ENCODE measurements at regions not wholly inside any gene's neighbourhood (a gene's known extent, or its start where the extent isn't known, plus 50 kb on each side); places are given as distances from the start of the nearest gene placed in this dataset.

DNA sequence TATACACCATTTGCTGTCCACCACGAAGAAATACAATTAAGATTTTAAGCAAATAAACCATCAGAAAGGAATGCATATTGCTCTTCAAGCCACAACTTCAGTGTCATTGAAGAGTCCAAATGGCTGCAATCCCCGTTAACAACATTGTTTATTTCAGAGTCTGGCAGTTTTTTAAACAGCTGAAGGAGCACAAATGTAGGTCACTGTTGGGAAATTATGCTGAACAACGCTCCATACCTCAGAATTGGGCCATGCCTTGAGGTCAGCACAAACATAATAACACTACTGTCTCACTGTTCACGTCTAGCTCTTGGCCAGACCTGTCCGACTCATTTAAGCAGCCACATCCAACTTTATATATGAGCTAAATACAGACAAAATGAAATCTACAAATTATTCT, 453.9 kb upstream of the GHITM start:
- Histone ChIP-seq H3K79me2 (ENCODE audit: low read length) (no peaks in the 10 kb centered on the region), H3K27ac (ENCODE audit: low read length) (no peak overlapping the region), H3K9me3 (ENCODE audit: low read length) (no peaks in the 10 kb centered on the region), H2AFZ (ENCODE audit: low read length) (no peak overlapping the region), H3K4me3 (ENCODE audit: low read length) (no peak overlapping the region), H3K36me3 (ENCODE audit: low read depth, low read length) (no peaks in the 10 kb centered on the region), H3K4me1 (ENCODE audit: insufficient read depth, low read length) (no peaks in the 10 kb centered on the region), H3K9ac (ENCODE audit: low read length) (no peak overlapping the region), H3K9me2 (replicated peaks; ENCODE audit: low read length) (no peaks in the 10 kb centered on the region), H3K4me2 (ENCODE audit: low read length) (no peak overlapping the region), H3K27me3 (ENCODE audit: low read length) (no peaks in the 10 kb centered on the region), H3F3A (ENCODE audit: low read length, unreplicated experiment) (no peaks in the 10 kb centered on the region), H4K20me1 (ENCODE audit: low read length) (no peaks in the 10 kb centered on the region)
- CTCF ChIA-PET = no interaction called here
- no peak for TF ChIP-seq EZH2phosphoT487 (IDR thresholded peaks at IDR 0.05; ENCODE audit: borderline replicate concordance, low read length)
- TF ChIP-seq CTCF (conservative IDR thresholded peaks at IDR 0.05; ENCODE audit: low read depth, low read length) = no peak
- TF ChIP-seq EZH2 (IDR thresholded peaks at IDR 0.05; ENCODE audit: low read length, unreplicated experiment) = no peak
- BruUV-seq (replicated peaks) = no TSS peak
- DNase-seq = no peak
- intact Hi-C loops (cut with micrococcal nuclease) = no loop called here
- no peak for ATAC-seq
- POLR2A ChIA-PET (ENCODE audit: unreplicated experiment) = no interaction called here

DNA sequence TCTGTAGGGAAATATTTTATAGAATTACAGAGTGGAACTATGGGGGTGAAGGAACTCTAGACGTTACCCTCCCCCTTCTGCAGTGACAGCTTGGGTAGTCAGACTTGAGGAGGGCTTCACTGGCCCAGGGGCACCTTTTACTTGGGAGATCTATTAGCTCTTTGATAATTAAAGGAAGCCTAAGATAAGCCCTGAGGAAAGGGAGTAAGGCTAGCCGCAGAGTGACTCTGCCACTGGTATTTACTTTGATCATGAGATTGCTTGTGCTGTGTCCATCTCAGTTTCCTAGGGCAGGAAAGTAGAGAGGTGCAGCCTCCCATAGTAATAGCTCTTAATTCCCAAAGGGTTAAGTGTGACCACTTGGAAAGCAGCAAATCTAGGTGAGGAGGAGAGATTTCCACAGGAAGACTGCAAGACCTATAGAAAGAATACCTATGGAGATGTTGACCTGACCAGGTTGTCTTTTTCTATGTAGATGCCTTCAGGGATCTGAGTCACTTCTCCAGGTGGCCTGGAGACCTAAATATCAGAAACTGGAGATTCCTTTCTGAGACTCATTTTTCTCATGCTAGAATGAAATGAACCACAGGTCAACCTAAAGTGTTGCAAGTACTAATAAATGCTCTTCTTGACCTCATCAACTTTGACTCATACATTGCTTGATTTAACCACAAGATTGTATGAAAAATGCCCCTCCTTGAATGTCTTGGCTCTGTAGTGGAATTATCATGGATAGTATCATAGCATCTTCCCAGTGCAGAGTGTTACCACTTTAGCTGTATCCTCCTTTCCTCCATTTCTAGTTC, 447.3 kb upstream of the GHITM start:
- Histone ChIP-seq H3F3A (ENCODE audit: low read length, unreplicated experiment) (no peaks in the 10 kb centered on the region), H3K4me3 (ENCODE audit: low read length) (no peak overlapping the region), H3K9ac (ENCODE audit: low read length) (no peak overlapping the region), H3K27me3 (ENCODE audit: low read length) (no peaks in the 10 kb centered on the region), H2AFZ (ENCODE audit: low read length) (no peak overlapping the region), H3K9me2 (replicated peaks; ENCODE audit: low read length) (no peaks in the 10 kb centered on the region), H3K79me2 (ENCODE audit: low read length) (no peaks in the 10 kb centered on the region), H3K4me2 (ENCODE audit: low read length) (no peak overlapping the region), H3K4me1 (ENCODE audit: insufficient read depth, low read length) (no peaks in the 10 kb centered on the region), H3K27ac (ENCODE audit: low read length) (no peak overlapping the region), H4K20me1 (ENCODE audit: low read length) (no peaks in the 10 kb centered on the region), H3K36me3 (ENCODE audit: low read depth, low read length) (no peaks in the 10 kb centered on the region), H3K9me3 (ENCODE audit: low read length) (no peaks in the 10 kb centered on the region)
- CTCF ChIA-PET = no interaction called here
- intact Hi-C loops (cut with micrococcal nuclease) = no loop called here
- no peak for ATAC-seq
- BruUV-seq (replicated peaks) = no TSS peak
- POLR2A ChIA-PET (ENCODE audit: unreplicated experiment) = no interaction called here
- peak; percentile 1 for DNase-seq
- TF ChIP-seq EZH2phosphoT487 (IDR thresholded peaks at IDR 0.05; ENCODE audit: borderline replicate concordance, low read length) (no peak), EZH2 (IDR thresholded peaks at IDR 0.05; ENCODE audit: low read length, unreplicated experiment) (no peak), CTCF (conservative IDR thresholded peaks at IDR 0.05; ENCODE audit: low read depth, low read length) (no peak)

DNA sequence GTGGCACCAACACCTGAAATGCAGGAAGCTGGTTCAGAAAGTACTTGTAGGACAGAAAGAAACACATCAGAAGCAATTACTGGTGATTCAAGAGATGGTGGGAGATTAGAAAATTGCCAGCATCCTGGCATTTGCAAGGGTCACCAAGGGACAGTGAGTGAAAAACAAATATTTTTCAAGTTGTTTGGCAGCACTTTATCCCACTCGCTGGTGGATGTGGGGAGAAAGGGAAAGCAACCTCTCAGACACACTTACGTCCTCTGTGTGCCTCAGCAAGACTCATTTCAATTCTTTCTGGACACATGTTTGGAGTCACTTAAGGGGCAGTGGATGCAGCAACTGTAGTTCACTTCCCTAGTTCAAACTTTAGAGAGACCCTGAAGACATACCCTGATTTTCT, 440.4 kb upstream of the GHITM start:
- Histone ChIP-seq H3K4me3 (ENCODE audit: low read length) (no peak overlapping the region), H4K20me1 (ENCODE audit: low read length) (no peaks in the 10 kb centered on the region), H3K4me1 (ENCODE audit: insufficient read depth, low read length) (no peaks in the 10 kb centered on the region), H3K36me3 (ENCODE audit: low read depth, low read length) (no peaks in the 10 kb centered on the region), H3K27me3 (ENCODE audit: low read length) (no peaks in the 10 kb centered on the region), H3K9ac (ENCODE audit: low read length) (no peak overlapping the region), H3F3A (ENCODE audit: low read length, unreplicated experiment) (no peaks in the 10 kb centered on the region), H3K9me2 (replicated peaks; ENCODE audit: low read length) (no peaks in the 10 kb centered on the region), H3K27ac (ENCODE audit: low read length) (no peak overlapping the region), H3K79me2 (ENCODE audit: low read length) (no peaks in the 10 kb centered on the region), H2AFZ (ENCODE audit: low read length) (no peak overlapping the region), H3K4me2 (ENCODE audit: low read length) (no peak overlapping the region), H3K9me3 (ENCODE audit: low read length) (0 out of 2 replicates have a peak, but pooled peaks cover 5% of the 10 kb centered on the region)
- ChIA-PET POLR2A (ENCODE audit: unreplicated experiment) (no interaction called here), CTCF (no interaction called here)
- TF ChIP-seq EZH2phosphoT487 (IDR thresholded peaks at IDR 0.05; ENCODE audit: borderline replicate concordance, low read length) (no peak), EZH2 (IDR thresholded peaks at IDR 0.05; ENCODE audit: low read length, unreplicated experiment) (no peak), CTCF (conservative IDR thresholded peaks at IDR 0.05; ENCODE audit: low read depth, low read length) (no peak)
- BruUV-seq (replicated peaks) = no TSS peak
- ATAC-seq (no peak), DNase-seq (no peak)
- intact Hi-C loops (cut with micrococcal nuclease) = no loop called here

All from PC-3 (cell line).